Left lung (tissue), 4 donors: ENCODE measurements at regions not wholly inside any gene's neighbourhood (a gene's known extent, or its start where the extent isn't known, plus 50 kb on each side); places are given as distances from the start of the nearest gene placed in this dataset.

Experiments
- ATAC-seq: fragments of 200-7000 bp; cut with Tn5 transposase; one replicate; pipeline ENCODE4 v1.9.1; 2020; ENCODE audit warnings: moderate library complexity
- DNase-seq, 4 donors: peaks; one replicate each; pipeline ENCODE4 v3.0.0-alpha.2; 2013 to 2020
- H3K27ac ChIP-seq, 2 donors: fragments of 200-600 bp; sonication (generic) in 1 of 2; one replicate each; pipeline versions ENCODE4 v1.5.0 to v1.8.0; 2020 to 2021
- H3K27me3 ChIP-seq, 2 donors: fragments of 200-600 bp; sonication (generic) in 1 of 2; one replicate each; pipeline versions ENCODE4 v1.5.0 to v1.8.0; 2020 to 2021
- H3K36me3 ChIP-seq, 2 donors: fragments of 200-600 bp; sonication (generic) in 1 of 2; one replicate each; pipeline versions ENCODE4 v1.5.0 to v1.8.0; 2020 to 2021
- H3K4me1 ChIP-seq, 2 donors: fragments of 200-600 bp; one replicate each; pipeline ENCODE4 v1.8.0; 2021
- H3K4me3 ChIP-seq, 2 donors: fragments of 200-600 bp; sonication (generic) in 1 of 2; one replicate each; pipeline versions ENCODE4 v1.5.0 to v1.8.0; 2020 to 2021; ENCODE audit warnings: mild to moderate bottlenecking in 1 of 2
- H3K9me3 ChIP-seq, 2 donors: fragments of 200-600 bp; sonication (generic) in 1 of 2; one replicate each; pipeline versions ENCODE4 v1.5.0 to v1.8.0; 2020 to 2021
- intact Hi-C, 2 donors: fragments of 100-400 bp; cut with DNase I; formaldehyde crosslinking; loops; one replicate each; pipeline versions ENCODE4 v1.11.2 to v1.14.2; 2022
- TF ChIP-seq, protein P1 (sequence below), 2 donors: fragments of 200-600 bp; sonication (generic) in 1 of 2; IDR thresholded peaks; one replicate each; pipeline versions ENCODE4 v1.5.0 to v1.8.0; 2021; ENCODE audit warnings: antibody characterized with exemption in 2 of 2
- donor health status: DM: no; HTN: yes; CAD: no.
- donor health status: DM: no; HTN: no; CAD: no.

DNA sequence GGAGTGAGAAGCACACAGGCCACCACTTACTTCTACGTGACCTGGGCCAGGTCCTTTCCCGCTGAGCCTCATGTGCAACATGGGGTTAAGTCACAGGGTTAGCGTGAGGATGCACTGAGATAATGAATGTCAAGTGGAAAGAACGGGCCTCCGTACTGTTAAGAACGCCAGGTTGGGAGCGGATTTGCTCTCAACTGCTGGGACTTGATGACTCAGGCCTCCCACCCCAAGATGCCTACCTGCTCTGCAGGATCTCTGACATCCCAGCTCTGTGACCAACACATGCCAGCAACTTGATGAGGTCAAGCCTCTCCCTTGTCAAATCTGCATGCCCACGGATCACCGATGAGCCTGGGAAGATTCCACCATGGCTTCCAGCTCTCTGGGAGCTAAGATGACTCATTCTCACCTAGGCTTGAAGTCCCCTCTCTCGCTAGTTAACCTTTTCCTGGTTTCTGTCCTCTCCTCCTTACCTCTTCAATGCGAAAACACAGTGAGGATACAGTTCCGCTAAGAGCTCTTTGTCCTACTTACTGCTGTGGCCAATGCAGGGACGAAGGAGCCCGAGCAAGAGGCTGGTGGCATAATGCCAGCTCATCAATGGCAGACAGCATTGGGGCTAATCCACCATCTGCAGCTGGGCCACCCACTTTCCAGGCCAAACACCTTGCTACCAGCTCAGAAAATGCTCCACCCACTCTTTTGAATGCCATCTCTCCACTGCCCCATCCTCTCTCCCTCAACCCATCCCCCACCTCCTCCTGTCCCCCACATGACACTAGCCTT lies 67.6 kb downstream of the PJA1 start:
- ATAC-seq (no peak), DNase-seq (no peak)
- no peaks in the 10 kb centered on the region for H3K27me3 ChIP-seq
- no peak overlapping the region for H3K4me3 ChIP-seq
- intact Hi-C loops = no loop called here
- H3K4me1 ChIP-seq = no peaks in the 10 kb centered on the region
- no peaks in the 10 kb centered on the region for H3K9me3 ChIP-seq
- TF ChIP-seq, protein P1, sequence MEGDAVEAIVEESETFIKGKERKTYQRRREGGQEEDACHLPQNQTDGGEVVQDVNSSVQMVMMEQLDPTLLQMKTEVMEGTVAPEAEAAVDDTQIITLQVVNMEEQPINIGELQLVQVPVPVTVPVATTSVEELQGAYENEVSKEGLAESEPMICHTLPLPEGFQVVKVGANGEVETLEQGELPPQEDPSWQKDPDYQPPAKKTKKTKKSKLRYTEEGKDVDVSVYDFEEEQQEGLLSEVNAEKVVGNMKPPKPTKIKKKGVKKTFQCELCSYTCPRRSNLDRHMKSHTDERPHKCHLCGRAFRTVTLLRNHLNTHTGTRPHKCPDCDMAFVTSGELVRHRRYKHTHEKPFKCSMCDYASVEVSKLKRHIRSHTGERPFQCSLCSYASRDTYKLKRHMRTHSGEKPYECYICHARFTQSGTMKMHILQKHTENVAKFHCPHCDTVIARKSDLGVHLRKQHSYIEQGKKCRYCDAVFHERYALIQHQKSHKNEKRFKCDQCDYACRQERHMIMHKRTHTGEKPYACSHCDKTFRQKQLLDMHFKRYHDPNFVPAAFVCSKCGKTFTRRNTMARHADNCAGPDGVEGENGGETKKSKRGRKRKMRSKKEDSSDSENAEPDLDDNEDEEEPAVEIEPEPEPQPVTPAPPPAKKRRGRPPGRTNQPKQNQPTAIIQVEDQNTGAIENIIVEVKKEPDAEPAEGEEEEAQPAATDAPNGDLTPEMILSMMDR (IDR thresholded peaks at IDR 0.05) = no peak
- no peak overlapping the region for H3K27ac ChIP-seq
- no peaks in the 10 kb centered on the region for H3K36me3 ChIP-seq

DNA sequence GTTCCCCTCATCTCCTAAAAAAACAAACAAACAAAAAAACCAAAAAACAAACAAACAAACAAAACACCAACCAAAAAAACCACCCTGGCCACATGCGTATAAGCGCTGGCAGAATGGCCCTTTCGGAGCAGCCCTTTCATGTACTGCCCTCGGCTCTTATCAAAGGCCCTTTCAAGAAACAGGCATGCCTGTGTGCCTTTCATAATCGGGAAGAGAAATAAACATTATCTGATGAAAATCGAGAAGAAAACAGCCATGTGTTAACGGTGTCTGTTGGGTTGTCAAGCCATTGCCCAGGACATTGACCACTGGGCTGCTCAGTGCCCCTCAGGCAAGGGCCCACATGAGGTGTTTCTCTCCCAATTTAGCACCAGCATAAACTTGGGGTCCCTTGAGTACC lies 68.3 kb downstream of the PJA1 start:
- Histone ChIP-seq H3K27me3 (no peaks in the 10 kb centered on the region), H3K4me3 (no peak overlapping the region), H3K27ac (no peak overlapping the region), H3K36me3 (no peaks in the 10 kb centered on the region), H3K9me3 (no peaks in the 10 kb centered on the region), H3K4me1 (no peaks in the 10 kb centered on the region)
- intact Hi-C loops = no loop called here
- no peak for ATAC-seq
- TF ChIP-seq, protein P1 (IDR thresholded peaks at IDR 0.05) = no peak
- DNase-seq = no peak

DNA sequence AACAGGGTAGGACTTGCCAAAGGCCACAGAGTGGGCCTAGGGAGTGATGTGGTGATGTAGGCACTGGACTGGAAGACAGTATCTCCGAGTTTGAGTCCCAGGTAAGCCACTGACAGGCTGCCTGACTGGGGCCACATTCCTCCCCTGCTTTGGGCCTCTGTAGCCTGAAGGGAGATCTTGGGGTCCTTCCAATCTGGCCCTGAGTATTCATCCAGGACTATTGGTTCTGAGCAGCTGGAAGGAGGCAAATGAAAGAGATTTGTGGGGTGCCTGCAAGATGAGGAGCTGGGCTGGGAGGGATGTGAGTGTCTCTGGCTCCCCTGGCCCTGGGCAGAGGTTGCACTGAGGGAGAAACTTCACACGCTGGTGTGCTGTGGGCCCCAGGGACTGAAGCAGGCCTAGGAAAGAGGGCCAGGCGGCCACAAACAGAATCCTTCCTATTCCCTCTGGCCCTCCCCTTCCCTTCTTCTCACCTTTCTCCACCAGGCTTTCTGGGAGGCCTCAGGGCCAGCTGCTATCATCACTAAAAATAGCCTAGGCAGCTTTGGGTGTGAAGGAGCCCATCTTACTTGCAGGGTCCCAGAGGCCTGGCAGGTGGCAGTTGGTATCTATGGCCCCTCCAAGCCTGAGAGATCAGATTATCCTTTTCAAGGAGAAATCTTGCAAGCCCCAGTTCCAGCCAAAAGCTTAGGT lies 70.1 kb downstream of the PJA1 start:
- DNase-seq = no peak
- intact Hi-C loops = no loop called here
- TF ChIP-seq, protein P1 (IDR thresholded peaks at IDR 0.05) = no peak
- no peak overlapping the region for H3K27ac ChIP-seq
- no peaks in the 10 kb centered on the region for H3K36me3 ChIP-seq
- H3K4me3 ChIP-seq = no peak overlapping the region
- H3K4me1 ChIP-seq = no peaks in the 10 kb centered on the region
- H3K27me3 ChIP-seq = no peaks in the 10 kb centered on the region
- ATAC-seq = no peak
- no peaks in the 10 kb centered on the region for H3K9me3 ChIP-seq

DNA sequence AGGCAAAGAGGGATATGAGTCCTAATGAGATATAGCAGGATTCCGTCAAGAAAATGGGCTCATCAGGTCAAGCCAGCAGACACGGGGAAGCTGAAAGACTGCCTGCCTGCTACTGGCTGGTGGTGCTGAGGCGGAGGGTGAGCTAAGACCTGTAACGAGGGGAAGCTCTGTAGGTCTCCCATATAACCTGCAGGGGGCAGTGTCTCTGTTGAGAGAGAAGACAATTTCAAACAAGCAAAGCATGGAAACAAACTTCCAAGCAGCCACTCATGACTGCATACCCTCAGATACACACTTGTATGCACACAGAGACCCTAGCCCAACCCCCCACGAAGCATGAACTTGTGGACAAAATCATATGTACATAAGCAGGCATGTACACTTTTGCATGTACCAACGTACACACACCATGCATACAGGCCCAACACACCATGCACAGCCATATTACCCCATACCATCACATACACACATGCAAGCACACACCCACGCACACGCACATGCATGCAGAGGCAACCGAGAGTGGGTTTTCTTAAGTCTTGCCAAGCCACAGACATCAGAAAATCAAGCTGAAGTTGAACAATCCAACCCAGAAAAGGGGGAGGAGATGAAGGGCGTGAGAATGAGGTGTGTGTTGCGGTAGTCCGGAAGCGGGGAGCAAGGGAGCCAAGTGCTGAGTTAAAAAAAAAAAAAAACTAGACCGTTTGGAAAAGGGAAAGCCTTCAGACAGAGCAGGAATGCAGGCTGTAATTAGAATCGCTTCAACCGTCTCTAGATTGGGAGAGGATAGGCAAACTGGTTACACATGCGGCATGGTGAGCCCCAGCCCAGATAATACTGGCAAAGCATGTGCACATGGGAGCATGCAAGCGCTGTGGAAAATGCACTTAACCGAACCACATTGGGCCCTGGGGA lies 71.0 kb downstream of the PJA1 start:
- Histone ChIP-seq H3K9me3 (no peaks in the 10 kb centered on the region), H3K4me1 (no peaks in the 10 kb centered on the region), H3K36me3 (no peaks in the 10 kb centered on the region), H3K27me3 (no peaks in the 10 kb centered on the region), H3K4me3 (no peak overlapping the region), H3K27ac (no peak overlapping the region)
- intact Hi-C loops = no loop called here
- DNase-seq (peak in 1 of 4 donors; percentile 49), ATAC-seq (peak; percentile 79)
- TF ChIP-seq, protein P1 (IDR thresholded peaks at IDR 0.05) = peak; percentile 36 to 54
